ENCODE measurements at regions not wholly inside any gene's neighbourhood (a gene's known extent, or its start where the extent isn't known, plus 50 kb on each side); places are given as distances from the start of the nearest gene placed in this dataset.

GRCh38 chr12:24750263-24750662 lies 198.6 kb downstream of the BCAT1 start:
- Histone ChIP-seq H3K4me3 (ENCODE audit: low read depth, low read length) (no peak overlapping the region), H3K36me3 (ENCODE audit: control insufficient read depth, insufficient read depth, low read length) (no peaks in the 10 kb centered on the region), H3K27me3 (ENCODE audit: control insufficient read depth, insufficient read depth, low read length) (no peaks in the 10 kb centered on the region)
- DNase-seq (ENCODE audit: low read depth), result no peak
- no peak for TF ChIP-seq CTCF (IDR thresholded peaks at IDR 0.05; ENCODE audit: insufficient read depth, low read length, poor library complexity, severe bottlenecking)

GRCh38 chr12:24749171-24749570 lies 199.7 kb downstream of the BCAT1 start:
- no peaks in the 10 kb centered on the region for H3K36me3 ChIP-seq (ENCODE audit: control insufficient read depth, insufficient read depth, low read length)
- no peak for TF ChIP-seq CTCF (IDR thresholded peaks at IDR 0.05; ENCODE audit: insufficient read depth, low read length, poor library complexity, severe bottlenecking)

DNA sequence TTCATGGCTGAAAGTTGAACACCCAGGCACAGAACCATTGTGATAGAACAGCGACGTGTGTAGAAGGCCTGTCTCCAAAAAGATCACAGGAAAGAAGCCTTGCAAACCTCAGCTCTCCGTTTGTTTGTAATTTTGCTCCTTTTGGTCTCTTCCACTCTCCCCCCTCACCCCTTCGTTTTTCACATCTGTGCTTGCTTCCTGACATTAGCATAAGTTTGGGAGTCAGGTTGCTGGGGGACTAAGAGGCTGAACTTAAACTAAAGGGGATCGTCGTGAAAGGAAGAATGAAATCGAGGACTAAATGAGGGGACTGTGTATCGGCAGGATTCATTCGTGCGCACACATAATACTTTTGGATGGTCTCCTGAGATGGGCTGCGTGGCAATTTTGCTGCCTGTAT lies 200.6 kb downstream of the BCAT1 start:
- Histone ChIP-seq H3K36me3 (ENCODE audit: control insufficient read depth, insufficient read depth, low read length) (no peaks in the 10 kb centered on the region), H3K27me3 (ENCODE audit: control insufficient read depth, insufficient read depth, low read length) (no peaks in the 10 kb centered on the region), H3K4me3 (ENCODE audit: low read depth, low read length) (no peak overlapping the region)
- DNase-seq (ENCODE audit: low read depth), result no peak
- no peak for TF ChIP-seq CTCF (IDR thresholded peaks at IDR 0.05; ENCODE audit: insufficient read depth, low read length, poor library complexity, severe bottlenecking)

More at GRCh38 chr12:24749171-24749570, 199.7 kb downstream of the BCAT1 start:
- Histone ChIP-seq H3K27me3 (ENCODE audit: control insufficient read depth, insufficient read depth, low read length) (no peaks in the 10 kb centered on the region), H3K4me3 (ENCODE audit: low read depth, low read length) (no peak overlapping the region)
- no peak for DNase-seq (ENCODE audit: low read depth)

GRCh38 chr12:24746864-24747263 lies 202.0 kb downstream of the BCAT1 start:
- Histone ChIP-seq H3K36me3 (ENCODE audit: control insufficient read depth, insufficient read depth, low read length) (no peaks in the 10 kb centered on the region), H3K27me3 (ENCODE audit: control insufficient read depth, insufficient read depth, low read length) (no peaks in the 10 kb centered on the region), H3K4me3 (ENCODE audit: low read depth, low read length) (no peak overlapping the region)
- DNase-seq (ENCODE audit: low read depth), result no peak
- TF ChIP-seq CTCF (IDR thresholded peaks at IDR 0.05; ENCODE audit: insufficient read depth, low read length, poor library complexity, severe bottlenecking), result no peak

- no peak for TF ChIP-seq CTCF (IDR thresholded peaks at IDR 0.05; ENCODE audit: insufficient read depth, low read length, poor library complexity, severe bottlenecking)
Observed at GRCh38 chr12:24746006-24746671, 202.8 kb downstream of the BCAT1 start.

More at GRCh38 chr12:24746006-24746671, 202.8 kb downstream of the BCAT1 start:
- Histone ChIP-seq H3K4me3 (ENCODE audit: low read depth, low read length) (no peak overlapping the region), H3K36me3 (ENCODE audit: control insufficient read depth, insufficient read depth, low read length) (no peaks in the 10 kb centered on the region), H3K27me3 (ENCODE audit: control insufficient read depth, insufficient read depth, low read length) (no peaks in the 10 kb centered on the region)
- DNase-seq (ENCODE audit: low read depth), result no peak

Data from kidney epithelial cell (primary cell).